CD4-positive, alpha-beta T cell treated with Interleukin-4 for 1 hour (primary cell): ENCODE measurements at regions not wholly inside any gene's neighbourhood (a gene's known extent, or its start where the extent isn't known, plus 50 kb on each side); places are given as distances from the start of the nearest gene placed in this dataset.
"Not testable (repeated sequence)": the region's sequence is repeated elsewhere in the genome, so short reads cannot be mapped to it uniquely, and the experiment has no call there.

Experiments used
- DNase-seq, 2 donors: peaks; one replicate each; pipeline ENCODE4 v3.0.0-alpha.2; 2020 to 2022

- DNase-seq: no peak
These were observed 967.7 kb downstream of the PCDH7 start for GRCh38 chr4:31687717-31688342.

- no peak for DNase-seq
These were observed 972.3 kb downstream of the PCDH7 start for GRCh38 chr4:31692399-31692940.

- no peak for DNase-seq
These were observed 981.1 kb downstream of the PCDH7 start for GRCh38 chr4:31701256-31701655.

GRCh38 chr4:31702326-31702725 is 982.2 kb downstream of the PCDH7 start:
- DNase-seq: no peak

GRCh38 chr4:31714238-31714637 is 994.1 kb downstream of the PCDH7 start:
- no peak for DNase-seq

GRCh38 chr4:31715302-31715701 is 995.1 kb downstream of the PCDH7 start:
- no peak for DNase-seq

GRCh38 chr4:31727030-31727429 is 1006.9 kb downstream of the PCDH7 start:
- no peak for DNase-seq

- no peak for DNase-seq
These were observed 1014.8 kb downstream of the PCDH7 start for GRCh38 chr4:31735004-31735403.

- DNase-seq: no peak
These were observed 1017.2 kb downstream of the PCDH7 start for GRCh38 chr4:31737419-31737818.

- no peak for DNase-seq
These were observed 1021.2 kb downstream of the PCDH7 start for GRCh38 chr4:31741326-31741725.

- no peak for DNase-seq
These were observed 1028.2 kb downstream of the PCDH7 start for GRCh38 chr4:31748382-31748781.

GRCh38 chr4:31750581-31750980 is 1030.4 kb downstream of the PCDH7 start:
- DNase-seq: not testable (repeated sequence)

GRCh38 chr4:31755751-31756150 is 1035.6 kb downstream of the PCDH7 start:
- no peak for DNase-seq

GRCh38 chr4:31768756-31769155 is 1048.6 kb downstream of the PCDH7 start:
- no peak for DNase-seq

GRCh38 chr4:31783311-31783710 is 1063.1 kb downstream of the PCDH7 start:
- no peak for DNase-seq

- DNase-seq: no peak
These were observed 1064.4 kb downstream of the PCDH7 start for GRCh38 chr4:31784558-31784957.

- DNase-seq: no peak
These were observed 1067.5 kb downstream of the PCDH7 start for GRCh38 chr4:31787701-31788100.

- DNase-seq: no peak
These were observed 1068.5 kb downstream of the PCDH7 start for GRCh38 chr4:31788676-31789075.

GRCh38 chr4:31791666-31792065 is 1071.5 kb downstream of the PCDH7 start:
- DNase-seq: no peak

GRCh38 chr4:31793907-31794306 is 1073.7 kb downstream of the PCDH7 start:
- DNase-seq: no peak

- DNase-seq: not testable (repeated sequence)
These were observed 1076.9 kb downstream of the PCDH7 start for GRCh38 chr4:31797052-31797451.

GRCh38 chr4:31803526-31804195 is 1083.5 kb downstream of the PCDH7 start:
- DNase-seq: no peak

GRCh38 chr4:31807036-31807435 is 1086.9 kb downstream of the PCDH7 start:
- DNase-seq: no peak

GRCh38 chr4:31844350-31844749 is 1124.2 kb downstream of the PCDH7 start:
- DNase-seq: no peak

- DNase-seq: no peak
These were observed 1131.8 kb downstream of the PCDH7 start for GRCh38 chr4:31851946-31852345.
